Activated T-cell treated with anti-CD3 and anti-CD28 coated beads, Interleukin-2, amount 50 U/mL, for 4 hours (primary cell): ENCODE measurements at regions not wholly inside any gene's neighbourhood (a gene's known extent, or its start where the extent isn't known, plus 50 kb on each side); places are given as distances from the start of the nearest gene placed in this dataset.
A peak's percentile ranks its signal among the peaks of the same experiment; 100 is the strongest.
"Not testable (repeated sequence)": the region's sequence is repeated elsewhere in the genome, so short reads cannot be mapped to it uniquely, and the experiment has no call there.

Experiments used
- ATAC-seq, 2 donors: fragments of 200-7000 bp; cut with Tn5 transposase; one replicate each; pipeline ENCODE4 v1.10.0; 2021
- DNase-seq: peaks from one replicate; pipeline ENCODE4 v3.0.0-alpha.2; 2020
- H3K27me3 Mint-ChIP-seq: one replicate; pipeline ENCODE4 v1.8.0; 2021; ENCODE audit warnings: low read depth, mixed read lengths
- H3K36me3 Mint-ChIP-seq: one replicate; pipeline ENCODE4 v1.8.0; 2022; ENCODE audit warnings: mixed read lengths; ENCODE audit not compliant: insufficient read depth
- H3K4me1 Mint-ChIP-seq: one replicate; pipeline ENCODE4 v1.8.0; 2021; ENCODE audit warnings: low read depth, mixed read lengths
- H3K4me3 Mint-ChIP-seq: one replicate; pipeline ENCODE4 v1.8.0; 2021; ENCODE audit warnings: mild to moderate bottlenecking, moderate library complexity, mixed read lengths
- H3K9me3 Mint-ChIP-seq: one replicate; pipeline ENCODE4 v1.8.0; 2021; ENCODE audit warnings: mixed read lengths

GRCh38 chr3:126292318-126293070 is 64.7 kb downstream of the KLF15 start:
- no peaks in the 10 kb centered on the region for H3K9me3 Mint-ChIP-seq
- DNase-seq = no peak
- peaks cover 41% of the 10 kb centered on the region for H3K27me3 Mint-ChIP-seq
- H3K4me3 Mint-ChIP-seq = no peak overlapping the region
- ATAC-seq = no peak
- no peaks in the 10 kb centered on the region for H3K4me1 Mint-ChIP-seq
- no peaks in the 10 kb centered on the region for H3K36me3 Mint-ChIP-seq

- Mint-ChIP-seq H3K4me3 (no peak overlapping the region), H3K4me1 (no peaks in the 10 kb centered on the region), H3K27me3 (peaks cover 45% of the 10 kb centered on the region), H3K36me3 (no peaks in the 10 kb centered on the region), H3K9me3 (no peaks in the 10 kb centered on the region)
- DNase-seq (no peak), ATAC-seq (no peak)
Measured at GRCh38 chr3:126291537-126291936, 65.7 kb downstream of the KLF15 start.

- DNase-seq = no peak
Measured at GRCh38 chr3:126291061-126291460, 66.1 kb downstream of the KLF15 start.

GRCh38 chr3:126290325-126290724 is 66.9 kb downstream of the KLF15 start:
- H3K27me3 Mint-ChIP-seq = peaks cover 51% of the 10 kb centered on the region
- ATAC-seq (no peak), DNase-seq (no peak)
- H3K36me3 Mint-ChIP-seq = no peaks in the 10 kb centered on the region
- H3K9me3 Mint-ChIP-seq = no peaks in the 10 kb centered on the region
- no peak overlapping the region for H3K4me3 Mint-ChIP-seq
- H3K4me1 Mint-ChIP-seq = no peaks in the 10 kb centered on the region

More at GRCh38 chr3:126291061-126291460, 66.1 kb downstream of the KLF15 start:
- H3K27me3 Mint-ChIP-seq = peaks cover 48% of the 10 kb centered on the region
- H3K4me1 Mint-ChIP-seq = no peaks in the 10 kb centered on the region
- no peak overlapping the region for H3K4me3 Mint-ChIP-seq
- H3K9me3 Mint-ChIP-seq = no peaks in the 10 kb centered on the region
- no peak for ATAC-seq
- H3K36me3 Mint-ChIP-seq = no peaks in the 10 kb centered on the region

- H3K27me3 Mint-ChIP-seq = peaks cover 51% of the 10 kb centered on the region
Measured at GRCh38 chr3:126289096-126289495, 68.1 kb downstream of the KLF15 start.

GRCh38 chr3:126288314-126288713 is 68.9 kb downstream of the KLF15 start:
- ATAC-seq = no peak
- no peak overlapping the region for H3K4me3 Mint-ChIP-seq
- DNase-seq = no peak
- H3K27me3 Mint-ChIP-seq = peaks cover 51% of the 10 kb centered on the region
- H3K9me3 Mint-ChIP-seq = no peaks in the 10 kb centered on the region
- H3K36me3 Mint-ChIP-seq = no peaks in the 10 kb centered on the region
- H3K4me1 Mint-ChIP-seq = no peaks in the 10 kb centered on the region

More at GRCh38 chr3:126289096-126289495, 68.1 kb downstream of the KLF15 start:
- Mint-ChIP-seq H3K36me3 (no peaks in the 10 kb centered on the region), H3K9me3 (no peaks in the 10 kb centered on the region), H3K4me1 (no peaks in the 10 kb centered on the region), H3K4me3 (no peak overlapping the region)
- ATAC-seq (no peak), DNase-seq (no peak)

GRCh38 chr3:126287536-126288241 is 69.5 kb downstream of the KLF15 start:
- no peaks in the 10 kb centered on the region for H3K4me1 Mint-ChIP-seq
- ATAC-seq = no peak
- peaks cover 49% of the 10 kb centered on the region for H3K27me3 Mint-ChIP-seq
- H3K4me3 Mint-ChIP-seq = no peak overlapping the region
- H3K36me3 Mint-ChIP-seq = no peaks in the 10 kb centered on the region
- DNase-seq = no peak
- no peaks in the 10 kb centered on the region for H3K9me3 Mint-ChIP-seq

- peaks cover 49% of the 10 kb centered on the region for H3K27me3 Mint-ChIP-seq
- no peak for DNase-seq
- ATAC-seq = no peak
- no peaks in the 10 kb centered on the region for H3K4me1 Mint-ChIP-seq
- no peak overlapping the region for H3K4me3 Mint-ChIP-seq
- no peaks in the 10 kb centered on the region for H3K36me3 Mint-ChIP-seq
- no peaks in the 10 kb centered on the region for H3K9me3 Mint-ChIP-seq
Measured at GRCh38 chr3:126287171-126287535, 70.1 kb downstream of the KLF15 start.

- H3K4me3 Mint-ChIP-seq = no peak overlapping the region
- peaks cover 36% of the 10 kb centered on the region for H3K27me3 Mint-ChIP-seq
- H3K4me1 Mint-ChIP-seq = no peaks in the 10 kb centered on the region
- no peak for ATAC-seq
- no peaks in the 10 kb centered on the region for H3K36me3 Mint-ChIP-seq
- H3K9me3 Mint-ChIP-seq = no peaks in the 10 kb centered on the region
- no peak for DNase-seq
Measured at GRCh38 chr3:126285369-126285768, 71.8 kb downstream of the KLF15 start.

GRCh38 chr3:126284258-126284904 is 72.8 kb downstream of the KLF15 start:
- Mint-ChIP-seq H3K4me3 (no peak overlapping the region), H3K4me1 (no peaks in the 10 kb centered on the region), H3K9me3 (no peaks in the 10 kb centered on the region), H3K27me3 (peaks cover 32% of the 10 kb centered on the region), H3K36me3 (no peaks in the 10 kb centered on the region)
- DNase-seq = no peak
- ATAC-seq = peak; percentile 63 to 72

- H3K36me3 Mint-ChIP-seq, ATAC-seq, H3K4me3 Mint-ChIP-seq, H3K9me3 Mint-ChIP-seq, DNase-seq, H3K4me1 Mint-ChIP-seq: not testable (repeated sequence)
- peaks cover 27% of the 10 kb centered on the region for H3K27me3 Mint-ChIP-seq
Measured at GRCh38 chr3:126283651-126284050, 73.6 kb downstream of the KLF15 start.

- Mint-ChIP-seq H3K9me3 (no peaks in the 10 kb centered on the region), H3K4me3 (no peak overlapping the region), H3K36me3 (no peaks in the 10 kb centered on the region), H3K27me3 (peaks cover 16% of the 10 kb centered on the region), H3K4me1 (no peaks in the 10 kb centered on the region)
- DNase-seq (no peak), ATAC-seq (no peak)
Measured at GRCh38 chr3:126279853-126280252, 77.4 kb downstream of the KLF15 start.

GRCh38 chr3:126277629-126278378 is 79.4 kb downstream of the KLF15 start:
- peaks cover 23% of the 10 kb centered on the region for H3K27me3 Mint-ChIP-seq

GRCh38 chr3:126275620-126275904 is 81.6 kb downstream of the KLF15 start:
- DNase-seq (no peak), ATAC-seq (no peak)
- Mint-ChIP-seq H3K9me3 (no peaks in the 10 kb centered on the region), H3K36me3 (no peaks in the 10 kb centered on the region), H3K4me3 (no peak overlapping the region), H3K4me1 (no peaks in the 10 kb centered on the region), H3K27me3 (peaks cover 23% of the 10 kb centered on the region)

More at GRCh38 chr3:126277629-126278378, 79.4 kb downstream of the KLF15 start:
- DNase-seq (no peak), ATAC-seq (no peak)
- H3K9me3 Mint-ChIP-seq = no peaks in the 10 kb centered on the region
- no peaks in the 10 kb centered on the region for H3K36me3 Mint-ChIP-seq
- H3K4me1 Mint-ChIP-seq = no peaks in the 10 kb centered on the region
- H3K4me3 Mint-ChIP-seq = no peak overlapping the region
